PC-3 (cell line): ENCODE measurements at regions not wholly inside any gene's neighbourhood (a gene's known extent, or its start where the extent isn't known, plus 50 kb on each side); places are given as distances from the start of the nearest gene placed in this dataset.

Experiments used
- ATAC-seq: fragments of 200-7000 bp; cut with Tn5 transposase; 2 replicates; pipeline ENCODE4 v1.9.1; 2020; ENCODE audit warnings: mild to moderate bottlenecking, moderate library complexity
- BruUV-seq: library from RNA; stranded (reverse); fragments of 400-500 nt; replicated peaks from 2 replicates; lab custom pipeline; 2021; lab: Mats Ljungman, UMichigan
- CTCF ChIA-PET: fragments of 300-600 bp; sonication (Branson Sonifier 250); formaldehyde crosslinking; loops from one replicate; lab custom pipeline; 2022; ENCODE audit warnings: antibody characterized with exemption; lab: Charles Lee
- POLR2A ChIA-PET: fragments of 300-600 bp; sonication (Branson Sonifier 250); formaldehyde crosslinking; loops from one replicate; lab custom pipeline; 2022; ENCODE audit warnings: antibody characterized with exemption; ENCODE audit not compliant: unreplicated experiment; lab: Charles Lee
- DNase-seq: peaks from one replicate; pipeline ENCODE4 v3.0.0-alpha.2; 2015
- H2AFZ ChIP-seq: fragments of 300-600 bp; sonication (generic); 2 replicates; pipeline ENCODE4 v1.6.0; 2016; ENCODE audit warnings: antibody characterized with exemption, low read length
- H3F3A ChIP-seq: fragments of 300-600 bp; sonication (generic); one replicate; pipeline ENCODE4 v1.6.0; 2017; ENCODE audit warnings: antibody characterized with exemption, low read length, control low read depth, mild to moderate bottlenecking; ENCODE audit not compliant: unreplicated experiment
- H3K27ac ChIP-seq: fragments of 300-600 bp; sonication (generic); 2 replicates; pipeline ENCODE4 v1.5.1; 2016; ENCODE audit warnings: mild to moderate bottlenecking, low read length
- H3K27me3 ChIP-seq: fragments of 300-600 bp; sonication (generic); 2 replicates; pipeline ENCODE4 v1.6.1; 2016; ENCODE audit warnings: low read length, mixed read lengths
- H3K36me3 ChIP-seq: fragments of 300-600 bp; sonication (generic); 2 replicates; pipeline ENCODE4 v1.6.1; 2016; ENCODE audit warnings: low read depth, mixed run types, low read length, mixed read lengths
- H3K4me1 ChIP-seq: fragments of 300-600 bp; sonication (generic); 2 replicates; pipeline ENCODE4 v1.5.1; 2016; ENCODE audit warnings: low read length; ENCODE audit not compliant: insufficient read depth
- H3K4me2 ChIP-seq: fragments of 300-600 bp; sonication (generic); 2 replicates; pipeline ENCODE4 v1.6.0; 2016; ENCODE audit warnings: low read length
- H3K4me3 ChIP-seq: fragments of 300-600 bp; sonication (generic); 2 replicates; pipeline ENCODE4 v1.5.1; 2016; ENCODE audit warnings: mild to moderate bottlenecking, low read length, mixed read lengths
- H3K79me2 ChIP-seq: fragments of 300-600 bp; sonication (generic); 2 replicates; pipeline ENCODE4 v1.6.1; 2017; ENCODE audit warnings: low read length, mixed read lengths
- H3K9ac ChIP-seq: fragments of 300-600 bp; sonication (generic); 2 replicates; pipeline ENCODE4 v1.6.0; 2016; ENCODE audit warnings: mild to moderate bottlenecking, low read length
- H3K9me2 ChIP-seq: fragments of 300-600 bp; sonication (generic); replicated peaks from 2 replicates; pipeline ENCODE4 v1.6.1; 2016; ENCODE audit warnings: mixed run types, low read length, mixed read lengths
- H3K9me3 ChIP-seq: fragments of 300-600 bp; sonication (generic); 2 replicates; pipeline ENCODE4 v1.6.1; 2016; ENCODE audit warnings: low read length, mixed read lengths
- H4K20me1 ChIP-seq: fragments of 300-600 bp; sonication (generic); 2 replicates; pipeline ENCODE4 v1.6.1; 2016; ENCODE audit warnings: low read length, mixed read lengths
- CTCF ChIP-seq: fragments of 300-600 bp; sonication (generic); conservative IDR thresholded peaks from 2 replicates; pipeline ENCODE4 v1.5.1; 2017; ENCODE audit warnings: antibody characterized with exemption, low read depth, mild to moderate bottlenecking, low read length
- EZH2 ChIP-seq: fragments of 300-600 bp; sonication (generic); IDR thresholded peaks from one replicate; pipeline ENCODE4 v1.6.1; 2017; ENCODE audit warnings: antibody characterized with exemption, mild to moderate bottlenecking, low read length; ENCODE audit not compliant: unreplicated experiment
- EZH2phosphoT487 ChIP-seq: fragments of 300-600 bp; sonication (generic); IDR thresholded peaks from 2 replicates; pipeline ENCODE4 v1.6.1; 2018; ENCODE audit warnings: mild to moderate bottlenecking, antibody characterized with exemption, low read length, borderline replicate concordance
- intact Hi-C: fragments of 100-400 bp; cut with micrococcal nuclease; formaldehyde crosslinking; loops from 2 replicates; pipeline ENCODE4 v1.9.0; 2023

- Histone ChIP-seq H4K20me1 (no peaks in the 10 kb centered on the region), H3K36me3 (no peaks in the 10 kb centered on the region), H3K79me2 (no peaks in the 10 kb centered on the region), H3K4me2 (no peak overlapping the region), H3K9me3 (no peaks in the 10 kb centered on the region), H3K27ac (no peak overlapping the region), H3K4me1 (no peaks in the 10 kb centered on the region), H3K9me2 (no peaks in the 10 kb centered on the region), H3K27me3 (peaks cover 6% of the 10 kb centered on the region; the same call in 1 of the 2 replicates), H3K4me3 (no peak overlapping the region), H2AFZ (no peak overlapping the region), H3F3A (no peaks in the 10 kb centered on the region), H3K9ac (no peak overlapping the region)
- intact Hi-C loops: no loop called here
- no TSS peak for BruUV-seq
- ChIA-PET CTCF (no interaction called here), POLR2A (no interaction called here)
- DNase-seq (no peak), ATAC-seq (no peak)
- no peak for TF ChIP-seq EZH2
- no peak for TF ChIP-seq EZH2phosphoT487
Measured at GRCh38 chr4:180512801-180513475, 1730.3 kb upstream of the TENM3 start.

- ATAC-seq: no peak
- H3K27me3 ChIP-seq: peaks cover 4% of the 10 kb centered on the region; the same call in 1 of the 2 replicates
- BruUV-seq: no TSS peak
- ChIA-PET CTCF (no interaction called here), POLR2A (no interaction called here)
- no peak overlapping the region for H3K4me3 ChIP-seq
- H3K9ac ChIP-seq: no peak overlapping the region
- no peaks in the 10 kb centered on the region for H3K36me3 ChIP-seq
- intact Hi-C loops: no loop called here
- H2AFZ ChIP-seq: peak overlapping the region; percentile 38; the same call in 1 of the 2 replicates
- no peaks in the 10 kb centered on the region for H3K9me3 ChIP-seq
- peak overlapping the region; percentile 28; the same call in 1 of the 2 replicates for H3K4me2 ChIP-seq
- DNase-seq: no peak
- H3K79me2 ChIP-seq: no peaks in the 10 kb centered on the region
- no peaks in the 10 kb centered on the region for H3K9me2 ChIP-seq
- H3K4me1 ChIP-seq: no peaks in the 10 kb centered on the region
- TF ChIP-seq EZH2 (no peak), EZH2phosphoT487 (no peak), CTCF (no peak)
- H4K20me1 ChIP-seq: no peaks in the 10 kb centered on the region
- H3K27ac ChIP-seq: no peak overlapping the region
- H3F3A ChIP-seq: no peaks in the 10 kb centered on the region
Measured at GRCh38 chr4:180518906-180519305, 1724.3 kb upstream of the TENM3 start.

- H3K9ac ChIP-seq: no peak overlapping the region
- no peaks in the 10 kb centered on the region for H3K4me1 ChIP-seq
- POLR2A ChIA-PET: no interaction called here
- peaks cover 4% of the 10 kb centered on the region; the same call in 1 of the 2 replicates for H3K27me3 ChIP-seq
- no peaks in the 10 kb centered on the region for H3K9me3 ChIP-seq
- DNase-seq: peak; percentile 11
- no peak overlapping the region for H3K4me2 ChIP-seq
- H3K27ac ChIP-seq: no peak overlapping the region
- no peak for TF ChIP-seq CTCF
- no peak for TF ChIP-seq EZH2phosphoT487
- no peak for TF ChIP-seq EZH2
- H2AFZ ChIP-seq: no peak overlapping the region
- no peaks in the 10 kb centered on the region for H3F3A ChIP-seq
- H3K36me3 ChIP-seq: no peaks in the 10 kb centered on the region
- intact Hi-C loops: no loop called here
- BruUV-seq: no TSS peak
- H3K79me2 ChIP-seq: no peaks in the 10 kb centered on the region
- H4K20me1 ChIP-seq: no peaks in the 10 kb centered on the region
- no peak; the same call in 1 of the 2 replicates for ATAC-seq
- CTCF ChIA-PET: no interaction called here
- no peaks in the 10 kb centered on the region for H3K9me2 ChIP-seq
- H3K4me3 ChIP-seq: no peak overlapping the region
Measured at GRCh38 chr4:180521181-180521580, 1722.0 kb upstream of the TENM3 start.
